Upper lobe of right lung (tissue), 1 donor: ENCODE measurements at regions not wholly inside any gene's neighbourhood (a gene's known extent, or its start where the extent isn't known, plus 50 kb on each side); places are given as distances from the start of the nearest gene placed in this dataset.

ENCODE experiments used
- ATAC-seq: fragments of 200-7000 bp; cut with Tn5 transposase; one replicate; pipeline ENCODE4 v1.9.1; 2020; ENCODE audit warnings: mild to moderate bottlenecking, moderate library complexity
- DNase-seq: peaks from one replicate; pipeline ENCODE4 v3.0.0-alpha.2; 2020
- H3K27ac ChIP-seq: fragments of 200-600 bp; one replicate; pipeline ENCODE4 v1.8.0; 2022
- H3K27me3 ChIP-seq: fragments of 200-600 bp; one replicate; pipeline ENCODE4 v1.8.0; 2022; ENCODE audit warnings: mild to moderate bottlenecking
- H3K36me3 ChIP-seq: fragments of 200-600 bp; one replicate; pipeline ENCODE4 v1.8.0; 2022
- H3K4me1 ChIP-seq: fragments of 200-600 bp; one replicate; pipeline ENCODE4 v1.8.0; 2022
- H3K4me3 ChIP-seq: fragments of 200-600 bp; one replicate; pipeline ENCODE4 v1.8.0; 2022; ENCODE audit warnings: mild to moderate bottlenecking
- H3K9me3 ChIP-seq: fragments of 200-600 bp; one replicate; pipeline ENCODE4 v1.8.0; 2022
- CTCF ChIP-seq: fragments of 200-600 bp; IDR thresholded peaks from one replicate; pipeline ENCODE4 v1.8.0; 2022; ENCODE audit warnings: antibody characterized with exemption
- intact Hi-C: fragments of 100-400 bp; cut with DNase I; formaldehyde crosslinking; loops from one replicate; pipeline ENCODE4 v1.11.0; 2022
- donor health status: DM: no; HTN: yes; CAD: no; lungs with severe emphysema.

GRCh38 chr9:107869111-107869510, 379.5 kb upstream of the KLF4 start:
- H3K4me3 ChIP-seq = no peak overlapping the region
- H3K27me3 ChIP-seq = no peaks in the 10 kb centered on the region
- peaks cover 4% of the 10 kb centered on the region for H3K4me1 ChIP-seq
- H3K27ac ChIP-seq = no peak overlapping the region
- intact Hi-C loops = no loop called here
- H3K9me3 ChIP-seq = no peaks in the 10 kb centered on the region
- ATAC-seq = no peak
- no peak for DNase-seq
- no peaks in the 10 kb centered on the region for H3K36me3 ChIP-seq
- no peak for TF ChIP-seq CTCF

GRCh38 chr9:107868186-107868585, 378.6 kb upstream of the KLF4 start:
- Histone ChIP-seq H3K9me3 (no peaks in the 10 kb centered on the region), H3K27ac (no peak overlapping the region), H3K4me1 (peaks cover 4% of the 10 kb centered on the region), H3K36me3 (no peaks in the 10 kb centered on the region), H3K27me3 (no peaks in the 10 kb centered on the region), H3K4me3 (no peak overlapping the region)
- peak; percentile 42 for ATAC-seq
- TF ChIP-seq CTCF = no peak
- DNase-seq = no peak
- intact Hi-C loops = no loop called here

- no peak for TF ChIP-seq CTCF
- no peak for DNase-seq
- Histone ChIP-seq H3K9me3 (no peaks in the 10 kb centered on the region), H3K27me3 (no peaks in the 10 kb centered on the region), H3K4me3 (no peak overlapping the region), H3K36me3 (no peaks in the 10 kb centered on the region), H3K4me1 (peaks cover 7% of the 10 kb centered on the region), H3K27ac (no peak overlapping the region)
- intact Hi-C loops = no loop called here
- no peak for ATAC-seq
Observed at GRCh38 chr9:107867738-107868137, 378.2 kb upstream of the KLF4 start.

DNA sequence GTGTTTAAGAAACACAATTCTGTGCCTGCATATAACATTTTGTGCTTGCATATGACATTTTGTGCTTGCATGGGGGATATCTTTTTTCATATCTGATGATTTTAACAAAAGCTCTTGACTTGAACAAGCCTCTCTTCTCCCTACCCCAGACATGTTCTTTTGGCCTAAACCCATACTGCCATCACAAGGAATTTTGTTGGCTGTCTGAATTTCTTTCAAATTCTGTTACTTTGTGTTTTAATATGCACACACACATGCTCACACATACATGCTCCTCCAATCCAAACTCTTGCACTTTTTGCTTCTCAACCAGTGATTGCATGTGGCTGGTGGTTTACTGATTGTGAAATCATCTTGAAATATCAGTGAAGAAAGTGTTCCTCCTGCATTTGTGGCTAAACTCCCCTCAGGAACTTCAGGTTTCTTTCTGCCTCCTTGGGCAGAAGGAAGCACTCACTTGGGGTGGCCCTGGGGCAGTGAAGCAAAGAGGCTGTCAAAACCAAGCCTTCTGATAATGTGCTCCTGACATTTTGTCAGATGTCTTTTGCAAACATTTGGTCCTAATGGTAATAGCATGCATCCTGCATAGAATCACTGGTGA, 377.2 kb upstream of the KLF4 start:
- intact Hi-C loops = no loop called here
- Histone ChIP-seq H3K4me1 (peaks cover 10% of the 10 kb centered on the region), H3K27ac (no peak overlapping the region), H3K4me3 (no peak overlapping the region), H3K9me3 (no peaks in the 10 kb centered on the region), H3K36me3 (no peaks in the 10 kb centered on the region), H3K27me3 (no peaks in the 10 kb centered on the region)
- DNase-seq (no peak), ATAC-seq (peak; percentile 73)
- TF ChIP-seq CTCF = no peak

- ATAC-seq (peak; percentile 42), DNase-seq (no peak)
- Histone ChIP-seq H3K36me3 (no peaks in the 10 kb centered on the region), H3K27me3 (no peaks in the 10 kb centered on the region), H3K27ac (no peak overlapping the region), H3K4me1 (peaks cover 10% of the 10 kb centered on the region), H3K9me3 (no peaks in the 10 kb centered on the region), H3K4me3 (no peak overlapping the region)
- intact Hi-C loops = no loop called here
- no peak for TF ChIP-seq CTCF
Observed at GRCh38 chr9:107863396-107863795, 373.8 kb upstream of the KLF4 start.

DNA sequence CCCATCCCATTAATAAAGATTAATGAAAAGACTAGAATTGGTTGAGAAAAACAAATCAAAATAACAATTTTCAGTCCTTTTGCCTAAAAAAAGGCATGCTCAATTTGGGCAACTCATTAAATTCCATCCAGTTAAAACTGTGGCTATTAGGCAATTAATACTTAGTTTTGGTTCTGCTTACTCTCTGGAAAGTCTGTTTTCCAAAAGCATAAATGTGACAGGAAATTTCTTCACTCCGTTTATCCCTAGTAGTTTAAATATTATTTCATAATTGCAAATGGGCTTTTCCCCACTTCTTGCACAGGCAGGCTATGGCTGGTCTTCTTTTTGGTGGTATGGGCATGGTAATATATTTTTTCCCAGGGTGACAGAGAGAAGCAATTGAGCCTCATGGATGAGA, 373.3 kb upstream of the KLF4 start:
- ATAC-seq (no peak), DNase-seq (no peak)
- TF ChIP-seq CTCF = no peak
- Histone ChIP-seq H3K27ac (no peak overlapping the region), H3K9me3 (no peaks in the 10 kb centered on the region), H3K36me3 (no peaks in the 10 kb centered on the region), H3K4me3 (no peak overlapping the region), H3K27me3 (no peaks in the 10 kb centered on the region), H3K4me1 (peaks cover 7% of the 10 kb centered on the region)
- intact Hi-C loops = no loop called here
